SK-N-SH (cell line): ENCODE measurements at regions not wholly inside any gene's neighbourhood (a gene's known extent, or its start where the extent isn't known, plus 50 kb on each side); places are given as distances from the start of the nearest gene placed in this dataset.

ENCODE experiments used
- EP300 ChIP-seq, 2 experiments: IDR thresholded peaks; 2 replicates each; pipeline versions ENCODE4 v1.4.0 to v1.6.1; 2012; ENCODE audit warnings: borderline replicate concordance in 1 of 2, low read depth in 1 of 2, low read length in 1 of 2
- EZH2phosphoT487 ChIP-seq: fragments of 200-600 bp; sonication (generic); IDR thresholded peaks from 2 replicates; pipeline ENCODE4 v1.6.1; 2017; ENCODE audit warnings: low read depth, mixed run types, mild to moderate bottlenecking, antibody characterized with exemption, moderate library complexity, borderline replicate concordance
- FOXM1 ChIP-seq: IDR thresholded peaks from 2 replicates; pipeline ENCODE4 v1.4.0; 2012; ENCODE audit warnings: low read depth, mild to moderate bottlenecking
- NFIC ChIP-seq: IDR thresholded peaks from 2 replicates; pipeline ENCODE4 v1.4.0; 2012; ENCODE audit warnings: borderline replicate concordance
- POLR2AphosphoS5 ChIP-seq: IDR thresholded peaks from 2 replicates; pipeline ENCODE4 v1.6.1; 2012; ENCODE audit warnings: low read depth, low read length
- RAD21 ChIP-seq: IDR thresholded peaks from 2 replicates; pipeline ENCODE4 v1.6.1; 2012; ENCODE audit warnings: mild to moderate bottlenecking, low read length
- RFX5 ChIP-seq: IDR thresholded peaks from 2 replicates; pipeline ENCODE4 v1.6.1; 2012; ENCODE audit warnings: mild to moderate bottlenecking, improper control_type of control experiment, low read length
- RXRA ChIP-seq: IDR thresholded peaks from 2 replicates; pipeline ENCODE4 v1.4.0; 2012; ENCODE audit warnings: low read depth, mild to moderate bottlenecking, borderline replicate concordance
- SMC3 ChIP-seq: IDR thresholded peaks from 2 replicates; pipeline ENCODE4 v1.6.1; 2012; ENCODE audit warnings: low read depth, low read length, improper control_type of control experiment
- TAF1 ChIP-seq: IDR thresholded peaks from 2 replicates; pipeline ENCODE4 v1.6.1; 2012; ENCODE audit warnings: low read depth, mild to moderate bottlenecking, low read length, moderate library complexity, borderline replicate concordance
- YY1 ChIP-seq: IDR thresholded peaks from 2 replicates; pipeline ENCODE4 v1.4.0; 2012; ENCODE audit warnings: low read depth, mild to moderate bottlenecking
- TF ChIP-seq, protein P1 (sequence below): fragments of 200-600 bp; sonication (generic); IDR thresholded peaks from 2 replicates; pipeline ENCODE4 v1.6.1; 2017; ENCODE audit warnings: antibody characterized with exemption, mild to moderate bottlenecking, moderate library complexity
- TF ChIP-seq, protein P2 (sequence below): IDR thresholded peaks from 2 replicates; pipeline ENCODE4 v1.4.0; 2012; ENCODE audit warnings: low read depth
- TF ChIP-seq, protein P3 (sequence below): fragments of 150-350 bp; IDR thresholded peaks from 2 replicates; pipeline ENCODE4 v1.6.1; 2017; ENCODE audit warnings: antibody characterized with exemption, low read length, low read depth, borderline replicate concordance

DNA sequence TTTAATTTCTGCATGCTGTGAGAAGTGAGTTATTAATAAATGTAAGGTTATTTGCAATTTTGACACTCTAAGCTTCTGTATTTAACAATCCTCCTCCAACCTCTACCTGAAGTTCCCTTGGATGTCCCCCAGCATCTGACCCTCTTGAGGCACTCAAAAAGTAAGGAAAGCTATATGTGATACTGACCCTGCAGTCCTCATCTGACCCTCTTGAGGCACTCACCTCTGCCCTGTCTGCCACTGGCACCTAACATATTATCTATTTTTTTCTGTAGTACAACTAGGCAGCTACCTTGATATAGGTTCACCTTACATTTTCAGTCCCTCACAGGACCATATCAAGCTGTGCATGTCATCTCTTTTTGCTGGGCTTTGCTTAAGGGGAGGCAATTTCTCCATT, 583.4 kb upstream of the PKDCC start:
- no peak for TF ChIP-seq YY1
- TF ChIP-seq SMC3 = no peak
- TF ChIP-seq, protein P1, sequence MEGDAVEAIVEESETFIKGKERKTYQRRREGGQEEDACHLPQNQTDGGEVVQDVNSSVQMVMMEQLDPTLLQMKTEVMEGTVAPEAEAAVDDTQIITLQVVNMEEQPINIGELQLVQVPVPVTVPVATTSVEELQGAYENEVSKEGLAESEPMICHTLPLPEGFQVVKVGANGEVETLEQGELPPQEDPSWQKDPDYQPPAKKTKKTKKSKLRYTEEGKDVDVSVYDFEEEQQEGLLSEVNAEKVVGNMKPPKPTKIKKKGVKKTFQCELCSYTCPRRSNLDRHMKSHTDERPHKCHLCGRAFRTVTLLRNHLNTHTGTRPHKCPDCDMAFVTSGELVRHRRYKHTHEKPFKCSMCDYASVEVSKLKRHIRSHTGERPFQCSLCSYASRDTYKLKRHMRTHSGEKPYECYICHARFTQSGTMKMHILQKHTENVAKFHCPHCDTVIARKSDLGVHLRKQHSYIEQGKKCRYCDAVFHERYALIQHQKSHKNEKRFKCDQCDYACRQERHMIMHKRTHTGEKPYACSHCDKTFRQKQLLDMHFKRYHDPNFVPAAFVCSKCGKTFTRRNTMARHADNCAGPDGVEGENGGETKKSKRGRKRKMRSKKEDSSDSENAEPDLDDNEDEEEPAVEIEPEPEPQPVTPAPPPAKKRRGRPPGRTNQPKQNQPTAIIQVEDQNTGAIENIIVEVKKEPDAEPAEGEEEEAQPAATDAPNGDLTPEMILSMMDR = no peak
- TF ChIP-seq RXRA = no peak
- TF ChIP-seq, protein P2, sequence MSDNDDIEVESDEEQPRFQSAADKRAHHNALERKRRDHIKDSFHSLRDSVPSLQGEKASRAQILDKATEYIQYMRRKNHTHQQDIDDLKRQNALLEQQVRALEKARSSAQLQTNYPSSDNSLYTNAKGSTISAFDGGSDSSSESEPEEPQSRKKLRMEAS = no peak
- TF ChIP-seq RAD21 = no peak
- TF ChIP-seq EP300 (IDR thresholded peaks at IDR 0.05; ENCODE audit: borderline replicate concordance in 1 of 2, low read depth in 1 of 2, low read length in 1 of 2) = no peak
- no peak for TF ChIP-seq TAF1
- TF ChIP-seq FOXM1 = no peak
- TF ChIP-seq POLR2AphosphoS5 = no peak
- no peak for TF ChIP-seq NFIC
- TF ChIP-seq RFX5 = no peak
- TF ChIP-seq, protein P3, sequence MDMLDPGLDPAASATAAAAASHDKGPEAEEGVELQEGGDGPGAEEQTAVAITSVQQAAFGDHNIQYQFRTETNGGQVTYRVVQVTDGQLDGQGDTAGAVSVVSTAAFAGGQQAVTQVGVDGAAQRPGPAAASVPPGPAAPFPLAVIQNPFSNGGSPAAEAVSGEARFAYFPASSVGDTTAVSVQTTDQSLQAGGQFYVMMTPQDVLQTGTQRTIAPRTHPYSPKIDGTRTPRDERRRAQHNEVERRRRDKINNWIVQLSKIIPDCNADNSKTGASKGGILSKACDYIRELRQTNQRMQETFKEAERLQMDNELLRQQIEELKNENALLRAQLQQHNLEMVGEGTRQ = no peak
- no peak for TF ChIP-seq EZH2phosphoT487
